Central memory CD4-positive, alpha-beta T cell (primary cell): ENCODE measurements at regions not wholly inside any gene's neighbourhood (a gene's known extent, or its start where the extent isn't known, plus 50 kb on each side); places are given as distances from the start of the nearest gene placed in this dataset.

ENCODE experiments used
- DNase-seq: peaks from one replicate; pipeline ENCODE4 v3.0.0; 2022

DNA sequence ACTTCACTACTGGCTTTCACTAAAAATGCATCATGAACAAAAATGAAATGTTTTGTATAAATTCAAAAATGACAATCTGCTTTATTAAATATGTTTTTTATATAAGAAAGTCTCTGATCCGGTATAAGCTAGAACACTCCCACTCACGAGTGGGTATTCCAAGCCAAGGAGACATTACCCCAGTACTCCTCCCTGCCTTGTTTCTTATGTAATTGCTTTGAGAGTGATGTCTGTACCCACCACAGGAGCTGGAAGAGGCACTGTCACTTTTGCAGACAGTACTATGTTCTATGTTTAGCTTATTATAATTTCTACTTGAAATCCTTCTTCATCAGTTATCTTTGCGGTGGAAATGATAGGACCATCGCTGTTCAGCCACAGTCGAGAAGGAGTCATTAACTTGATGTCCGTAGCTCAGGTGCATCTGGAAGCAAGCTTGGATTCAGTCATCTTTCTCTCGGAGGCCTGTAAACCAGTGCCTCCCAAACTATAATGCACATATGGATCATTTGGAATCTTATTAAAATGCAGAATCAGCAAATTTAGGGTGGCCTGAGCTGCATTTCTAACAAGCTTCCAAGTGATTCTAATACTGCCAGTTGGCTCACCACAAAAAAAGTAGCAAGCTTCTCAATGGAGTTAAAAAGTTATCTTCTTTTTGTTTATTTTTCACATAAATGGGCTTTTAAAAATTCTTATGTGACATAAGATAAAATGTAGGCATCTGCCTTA is 396.4 kb downstream of the GRIA2 start:
- no peak for DNase-seq

DNA sequence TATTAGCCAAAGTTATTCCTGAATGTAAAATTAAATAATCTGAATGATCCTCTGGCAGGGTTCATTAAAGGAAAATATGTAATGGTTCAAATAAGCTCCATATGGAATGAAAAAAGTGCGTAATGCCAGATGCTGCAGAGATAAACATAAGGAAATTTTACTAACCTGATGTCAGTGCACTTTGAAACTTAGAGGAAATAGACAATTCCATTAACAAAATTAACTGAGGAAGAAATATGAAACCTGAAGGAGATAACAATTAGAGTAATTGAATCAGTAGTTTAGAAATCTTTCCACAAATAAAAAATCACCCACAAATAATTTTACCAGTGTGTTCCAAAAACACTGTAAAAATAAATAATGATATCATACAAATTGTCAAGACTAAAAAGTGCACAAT is 387.5 kb downstream of the GRIA2 start:
- DNase-seq: no peak

DNA sequence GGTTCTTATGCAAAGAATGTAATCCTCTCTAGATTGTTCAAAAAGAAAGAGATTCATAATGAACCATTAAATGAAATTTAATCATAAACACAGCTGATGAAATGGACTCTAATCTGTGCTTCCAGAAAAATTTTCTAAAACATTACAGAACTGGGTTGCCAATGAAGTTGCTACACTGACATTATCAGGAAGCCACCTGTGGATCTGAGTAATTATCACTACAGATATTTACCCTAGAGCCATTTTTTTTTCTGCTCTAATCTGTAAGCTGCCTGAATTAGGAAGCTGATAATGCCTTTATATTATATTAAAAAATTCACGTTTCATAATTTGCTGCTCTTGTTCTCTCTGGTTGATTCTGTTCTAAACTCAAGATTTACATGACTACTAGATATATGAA is 380.1 kb downstream of the GRIA2 start:
- no peak for DNase-seq

DNA sequence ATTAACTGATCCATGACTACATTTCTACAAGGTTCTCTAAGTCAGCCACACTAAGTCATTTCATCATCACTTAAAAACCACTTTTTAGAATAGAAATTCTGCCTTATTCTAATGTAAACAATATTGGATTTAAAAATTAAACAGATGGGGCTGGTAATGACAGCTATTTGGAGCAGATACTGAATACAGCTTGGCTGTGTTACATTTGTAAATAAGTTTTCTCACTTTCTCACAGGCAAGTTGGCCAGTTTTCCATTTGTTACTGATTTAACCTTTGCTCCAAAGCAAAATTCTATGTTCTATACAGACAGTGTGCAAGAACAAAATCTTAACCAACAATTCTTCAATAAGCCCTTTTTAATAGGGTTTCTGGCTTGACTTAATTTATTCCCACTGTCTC is 370.7 kb downstream of the GRIA2 start:
- DNase-seq: no peak

DNA sequence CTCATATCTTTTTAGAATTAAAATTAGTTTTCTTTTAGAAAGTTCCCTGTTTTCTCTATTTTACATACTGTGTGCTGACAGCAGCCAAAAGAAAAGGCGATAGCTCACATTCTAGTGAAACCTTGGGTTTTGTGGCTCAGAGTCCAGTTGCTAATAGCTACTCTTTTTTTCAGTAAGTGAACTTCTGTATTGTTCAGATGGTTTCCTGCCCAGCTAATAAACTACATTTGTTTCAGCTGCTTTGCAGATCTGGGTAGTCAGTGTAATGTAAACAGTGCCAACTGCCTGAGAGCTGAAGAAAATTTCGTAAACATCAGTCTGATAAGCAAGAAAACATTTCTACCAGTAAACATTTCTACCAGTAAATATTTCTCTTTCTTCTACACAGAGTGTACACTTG is 370.2 kb downstream of the GRIA2 start:
- DNase-seq: no peak

DNA sequence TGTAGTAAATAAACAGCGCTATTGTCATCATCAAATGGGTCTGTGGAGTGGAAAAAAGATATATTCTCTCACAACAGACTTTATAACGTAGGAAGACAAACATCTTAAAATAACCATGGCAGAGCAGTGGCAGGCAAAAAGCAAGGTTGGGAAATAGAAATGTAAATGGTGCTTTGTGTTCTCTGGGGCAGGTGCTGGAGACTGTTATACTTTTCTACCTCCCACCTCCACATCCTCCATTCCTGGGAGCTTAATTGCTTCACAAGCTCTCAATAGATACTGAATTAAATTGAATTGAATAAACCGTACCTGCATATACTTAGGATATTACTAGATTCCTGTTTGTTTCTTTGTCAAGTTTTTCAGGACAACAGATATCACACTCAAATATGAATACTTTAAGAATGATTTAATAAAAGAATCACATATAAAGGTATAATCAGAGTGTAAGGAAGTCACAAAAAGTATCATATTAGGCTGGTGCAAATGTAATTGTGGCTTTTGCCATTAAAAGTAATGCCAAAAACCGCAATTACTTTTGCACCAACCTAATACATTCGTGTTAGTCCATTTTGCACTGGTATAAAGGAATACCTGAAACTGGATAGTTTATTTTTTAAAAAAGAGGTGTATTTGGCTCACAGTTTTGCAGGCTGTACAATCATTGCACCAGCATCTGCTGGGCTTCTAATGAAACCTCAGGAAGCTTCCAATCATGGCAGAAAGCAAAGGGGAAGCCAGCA is 367.3 kb downstream of the GRIA2 start:
- DNase-seq: no peak

DNA sequence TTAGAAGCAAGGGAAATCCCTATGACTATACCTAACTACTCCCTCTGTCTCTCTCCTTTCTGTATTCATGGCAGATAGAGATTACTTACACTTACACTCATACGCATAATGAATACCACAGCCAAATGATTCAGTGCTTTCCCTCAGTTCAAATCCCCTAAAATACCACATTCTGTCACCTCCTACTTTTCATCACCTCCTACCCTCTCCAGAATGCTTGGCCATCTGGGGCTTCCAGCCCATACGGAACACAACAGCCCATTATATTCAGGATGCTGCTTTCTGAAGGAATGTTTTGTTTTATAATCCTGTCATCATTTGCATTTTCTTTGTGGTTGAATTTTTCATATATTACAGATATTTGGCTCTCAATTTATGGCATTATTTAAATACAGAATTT is 361.6 kb downstream of the GRIA2 start:
- no peak for DNase-seq

DNA sequence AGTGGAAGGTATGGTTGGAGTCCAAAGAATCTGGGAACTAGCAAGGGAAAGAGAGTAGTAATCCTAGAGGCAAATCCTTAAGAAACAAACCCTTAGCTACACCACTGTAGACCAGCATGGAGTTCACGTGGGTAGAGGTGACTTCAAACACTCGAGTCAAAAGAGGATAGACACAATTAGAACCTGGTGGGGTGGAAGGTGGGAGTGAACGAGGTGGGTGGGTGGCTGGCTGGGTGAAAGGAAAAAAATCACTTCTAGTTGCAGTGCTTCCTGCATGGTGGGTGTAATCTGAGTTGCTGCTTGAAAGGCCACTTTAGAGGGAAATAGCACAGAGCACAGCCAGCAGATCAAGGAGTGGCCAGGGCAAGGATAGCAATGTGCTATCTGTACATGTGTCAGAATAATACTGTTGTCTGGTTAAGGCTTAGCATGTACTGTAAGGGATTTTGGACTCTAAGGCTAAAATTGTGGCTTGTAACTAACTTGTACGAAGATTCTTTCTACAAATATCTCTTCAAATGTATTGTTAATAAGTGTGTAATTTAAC is 356.2 kb downstream of the GRIA2 start:
- DNase-seq: no peak

DNA sequence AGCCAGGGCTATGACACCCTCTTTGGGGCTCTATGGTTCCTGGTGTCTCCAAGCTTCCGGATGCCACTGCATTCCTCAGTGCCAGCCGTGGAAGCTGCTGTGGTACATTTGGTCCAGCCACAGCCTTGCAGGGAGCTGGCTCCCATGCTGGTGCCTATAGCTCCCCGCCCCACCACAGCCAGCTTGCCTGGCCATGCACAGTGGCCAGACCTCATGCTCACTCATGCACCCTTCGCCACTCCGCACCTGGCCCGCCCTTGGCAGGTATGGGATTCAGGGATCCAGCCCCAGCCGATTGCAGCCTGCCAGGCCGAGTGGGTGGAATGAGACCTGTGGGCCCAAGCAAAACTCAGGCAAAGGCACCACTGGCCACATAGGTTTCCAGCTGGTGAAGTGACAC is 354.8 kb downstream of the GRIA2 start:
- DNase-seq: no peak

DNA sequence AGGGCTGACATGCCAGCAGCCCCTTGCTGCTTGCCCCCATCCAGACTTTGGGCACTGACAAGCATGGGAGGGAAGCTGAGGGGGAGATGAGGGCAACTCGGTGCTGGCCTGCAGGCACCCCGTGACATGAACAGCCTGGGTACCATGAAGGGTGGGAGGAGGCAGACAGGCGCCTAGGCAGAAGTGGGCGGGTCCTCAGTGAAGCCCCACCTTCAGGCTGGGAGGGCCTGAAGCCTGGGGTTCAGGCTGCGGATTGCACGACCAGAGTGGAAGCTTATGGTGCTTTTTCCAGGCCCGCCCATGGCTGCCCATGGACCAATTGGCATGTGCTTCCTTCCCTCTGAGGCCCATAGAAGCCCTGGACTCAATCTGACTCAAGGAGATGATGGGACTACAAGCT is 354.1 kb downstream of the GRIA2 start:
- DNase-seq: no peak

DNA sequence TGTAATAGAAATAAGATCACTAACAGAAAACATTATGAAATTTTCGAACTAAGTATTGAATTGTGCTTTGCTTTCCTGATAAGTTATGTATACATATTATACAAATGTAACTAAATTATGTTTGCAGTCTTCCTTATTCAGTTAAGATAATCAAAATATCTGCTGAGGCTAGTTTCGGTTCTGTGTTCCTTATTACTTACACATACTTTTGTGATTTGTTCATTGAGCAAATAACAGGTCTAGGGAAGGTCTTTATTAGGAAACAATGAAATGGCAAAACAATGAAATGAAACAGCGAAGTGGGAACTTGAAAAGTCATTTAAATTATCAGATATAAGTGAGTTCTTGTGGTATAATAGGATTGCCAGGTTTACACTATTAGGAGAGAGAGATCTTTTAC is 352.4 kb downstream of the GRIA2 start:
- DNase-seq: no peak

DNA sequence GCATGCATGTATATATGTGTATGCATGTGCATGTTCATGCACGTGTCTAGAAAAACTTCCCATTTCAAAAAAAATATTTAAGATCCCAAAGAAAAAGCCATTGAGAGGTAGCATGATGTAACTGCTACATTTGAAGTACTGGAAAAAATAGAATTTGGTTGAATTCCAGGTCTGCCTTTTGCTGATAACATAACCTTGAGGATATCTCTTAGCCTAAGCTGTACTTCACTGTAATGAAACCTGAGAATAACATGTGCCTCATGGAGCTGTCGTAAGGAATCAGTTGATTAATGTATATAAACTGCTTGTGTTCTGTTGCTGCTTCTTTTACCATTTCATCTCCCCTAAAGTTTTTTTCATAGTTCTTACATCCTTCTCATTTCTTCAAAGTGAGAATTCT is 351.8 kb downstream of the GRIA2 start:
- DNase-seq: no peak

DNA sequence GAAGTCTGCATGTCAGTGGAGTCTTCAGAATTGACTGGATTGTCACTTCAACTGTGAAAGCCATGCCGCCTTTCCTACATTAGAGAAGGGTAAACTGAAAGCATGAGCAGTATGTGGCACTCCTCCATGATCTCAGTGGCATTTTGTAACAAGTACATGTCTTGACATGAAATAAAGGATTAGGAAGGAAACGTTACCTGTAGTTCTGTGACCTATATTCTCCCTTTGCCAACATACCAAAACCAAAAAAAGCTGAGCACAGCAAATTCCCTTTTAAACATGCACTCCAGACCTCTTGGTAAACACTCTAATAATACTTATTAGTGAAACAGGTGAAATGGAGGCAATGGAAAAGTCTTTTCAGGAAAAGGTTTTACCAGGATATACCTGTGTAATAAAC is 344.2 kb downstream of the GRIA2 start:
- DNase-seq: no peak

DNA sequence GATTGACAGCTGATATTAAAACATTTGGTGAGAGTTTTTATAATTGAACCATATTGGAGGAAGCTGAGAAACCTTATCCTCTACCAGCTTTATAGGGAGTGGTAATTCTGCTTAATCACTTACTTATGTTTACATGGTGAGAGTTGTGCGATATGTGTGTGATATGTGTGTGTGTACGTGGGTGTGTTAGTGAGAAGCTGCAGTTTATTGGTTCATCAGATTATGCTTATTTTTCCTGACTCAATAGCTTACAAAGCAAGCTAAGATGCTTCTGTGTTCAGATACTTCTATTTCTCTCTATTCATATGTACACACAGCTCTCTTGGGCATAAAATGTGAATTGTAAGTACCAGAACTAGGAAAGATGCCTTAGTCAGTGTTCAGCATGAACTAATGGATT is 343.7 kb downstream of the GRIA2 start:
- no peak for DNase-seq

DNA sequence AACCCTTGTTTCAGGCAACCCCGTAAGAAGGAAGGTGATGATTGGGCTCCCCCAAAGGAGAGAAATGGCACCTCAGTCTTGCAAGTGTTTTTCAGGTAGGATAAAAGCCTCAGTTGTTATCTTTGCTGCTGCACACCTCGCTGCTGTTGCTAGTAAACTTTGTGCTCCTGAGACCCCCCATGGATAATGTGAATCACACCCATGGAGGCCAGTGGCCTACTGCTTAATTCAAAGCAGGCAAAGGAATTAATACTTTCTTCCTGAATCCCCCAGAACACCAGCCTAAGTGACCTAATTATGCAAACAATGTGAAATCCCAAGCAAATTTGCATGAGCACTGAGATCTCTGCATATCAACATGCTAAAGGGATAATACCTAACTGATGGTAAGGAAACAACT is 337.5 kb downstream of the GRIA2 start:
- no peak for DNase-seq

DNA sequence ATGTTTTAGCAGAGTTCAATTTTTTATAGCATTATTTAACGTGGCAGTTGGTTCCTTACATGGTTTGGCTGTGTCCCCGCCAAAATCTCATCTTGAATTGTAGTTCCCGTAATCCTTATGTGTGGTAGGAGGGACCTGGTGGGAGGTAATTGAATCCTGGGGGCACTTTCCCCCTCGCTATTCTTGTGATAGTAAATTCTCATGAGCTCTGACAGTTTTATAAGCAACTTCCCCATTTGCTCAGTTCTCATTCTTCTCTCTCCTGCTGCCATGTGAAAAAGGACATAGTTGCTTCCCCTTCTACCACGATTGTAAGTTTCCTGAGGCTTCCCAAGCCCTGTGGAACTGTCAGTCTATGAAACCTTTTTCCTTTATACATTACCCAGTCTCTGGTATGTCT is 329.5 kb downstream of the GRIA2 start:
- DNase-seq: no peak

DNA sequence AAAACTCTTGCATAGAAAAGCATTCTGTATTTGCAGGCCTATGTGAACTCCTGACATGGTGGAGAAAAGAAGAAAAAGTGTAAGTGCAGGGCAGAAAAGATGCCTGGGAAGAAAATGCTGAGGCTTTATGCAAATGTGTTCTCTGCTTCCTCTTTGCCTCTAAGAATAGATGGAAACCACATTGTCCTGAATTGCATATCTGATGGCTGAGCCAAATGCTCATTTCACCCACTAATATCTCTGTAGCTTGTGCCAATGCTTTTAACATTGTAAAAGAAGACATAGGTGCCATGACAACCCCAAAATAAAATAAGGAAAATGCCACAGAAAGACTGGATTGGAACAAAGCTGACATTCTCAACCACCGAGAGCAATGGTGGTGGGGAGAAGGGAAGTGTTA is 307.4 kb downstream of the GRIA2 start:
- no peak for DNase-seq

DNA sequence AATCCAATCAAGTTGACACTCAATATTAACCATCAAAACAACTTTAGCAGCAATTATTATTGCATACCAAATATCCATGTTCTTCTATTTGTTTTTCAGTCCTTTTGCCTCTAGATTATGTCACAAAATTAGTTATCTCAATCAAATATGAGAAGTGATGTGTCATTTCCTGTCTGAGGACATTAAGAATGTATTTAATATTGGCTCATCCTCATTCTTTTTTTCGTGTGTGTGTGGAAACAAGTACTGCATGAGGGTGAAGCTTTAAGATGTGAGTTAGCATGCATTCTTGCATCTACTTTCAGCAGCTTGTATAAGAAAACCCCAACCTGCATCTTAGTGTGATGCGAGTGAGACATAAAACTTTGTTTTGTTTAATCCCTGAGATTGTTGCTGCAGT is 301.4 kb downstream of the GRIA2 start:
- no peak for DNase-seq

DNA sequence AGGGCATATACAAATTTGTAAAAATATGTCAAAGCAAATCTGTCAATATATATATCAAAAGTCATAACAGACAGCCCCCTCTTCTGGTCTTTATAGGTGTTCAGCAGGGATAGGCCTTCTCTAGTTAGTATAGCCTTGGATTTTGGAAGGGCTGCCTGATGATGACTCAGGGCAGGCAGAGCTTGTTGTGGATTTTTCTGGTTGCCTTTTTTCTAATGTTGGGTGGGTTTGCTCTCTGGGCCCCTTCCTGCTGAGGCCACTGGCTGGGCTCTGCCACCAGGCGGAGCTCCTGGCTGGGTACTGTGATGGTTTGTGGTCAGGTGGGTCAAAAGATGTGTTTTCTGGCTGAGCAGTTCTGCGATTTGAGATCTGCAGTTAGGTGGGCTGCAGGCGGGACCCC is 294.2 kb downstream of the GRIA2 start:
- DNase-seq: no peak

DNA sequence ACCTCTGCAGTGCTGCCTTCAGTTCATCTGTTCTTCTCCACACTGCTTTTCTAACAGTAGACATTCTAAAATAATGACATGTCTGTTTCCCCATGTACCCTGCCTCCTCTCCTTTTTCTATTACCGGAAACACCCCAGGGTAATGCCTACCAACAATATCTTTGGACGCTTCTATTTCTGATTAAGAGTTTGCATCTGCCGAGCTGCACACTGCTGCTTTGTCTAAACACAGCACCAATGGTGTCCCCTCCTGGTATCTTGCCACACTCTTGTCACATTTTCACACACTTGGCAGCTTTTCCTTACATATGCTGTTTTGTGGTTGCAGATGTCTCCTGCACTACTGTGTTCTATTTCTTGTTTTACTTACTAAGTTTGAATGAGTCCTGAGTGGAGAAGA is 288.8 kb downstream of the GRIA2 start:
- no peak for DNase-seq

DNA sequence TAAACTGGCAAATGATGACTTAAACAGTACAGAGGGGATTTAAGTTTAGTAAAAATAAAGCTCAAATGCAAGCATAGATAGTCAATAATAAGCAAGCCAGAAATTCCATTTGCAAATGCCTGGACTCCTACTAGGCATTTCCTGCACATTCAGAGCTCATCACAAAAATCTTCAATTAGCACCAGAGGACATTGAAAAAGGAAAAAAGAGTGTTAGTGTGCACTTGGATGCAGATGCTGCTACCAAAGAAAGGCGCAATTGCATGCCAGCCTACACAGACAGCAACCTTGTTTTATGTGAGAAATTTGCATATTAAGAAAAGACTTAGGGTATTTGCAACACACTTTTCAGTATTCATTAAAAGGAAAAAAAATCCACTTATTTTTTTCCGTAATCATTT is 282.1 kb downstream of the GRIA2 start:
- DNase-seq: no peak

DNA sequence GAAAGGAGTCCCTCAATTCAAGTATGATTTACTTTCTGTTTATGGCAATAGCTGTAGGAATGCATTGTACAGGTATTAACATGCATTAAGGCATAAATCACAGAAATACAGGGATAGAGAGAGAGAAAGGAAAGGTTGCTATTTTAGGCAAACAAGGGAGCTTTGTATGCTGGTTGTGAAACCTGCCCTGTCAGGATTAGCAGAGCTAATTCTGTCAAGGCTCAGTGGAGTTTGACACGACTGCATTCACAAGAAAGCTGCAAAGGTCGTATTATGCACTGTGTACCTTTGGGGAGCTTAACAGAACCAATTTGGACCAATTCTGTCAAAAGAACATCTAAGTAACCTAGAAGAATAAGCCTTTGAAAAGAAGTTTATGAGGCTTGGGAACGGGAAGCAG is 239.3 kb downstream of the GRIA2 start:
- DNase-seq: no peak

DNA sequence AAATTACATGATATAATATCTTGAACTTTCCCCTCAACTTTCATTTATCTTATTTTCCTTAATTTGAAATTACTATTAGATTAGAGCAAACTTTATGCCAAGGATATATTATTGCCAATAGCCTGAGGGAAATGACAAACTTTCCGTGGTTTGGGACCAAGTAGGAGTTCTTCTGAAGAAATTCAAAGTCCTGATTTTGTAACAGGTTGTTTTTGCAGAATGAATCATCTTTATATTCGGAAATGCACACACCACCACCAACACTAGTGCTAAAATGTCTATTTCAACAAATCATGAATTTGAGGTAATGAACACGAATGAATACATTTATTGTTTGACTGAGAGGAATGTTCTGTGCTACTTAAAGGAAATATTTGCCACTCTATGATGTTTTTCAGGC is 226.7 kb downstream of the GRIA2 start:
- no peak for DNase-seq

DNA sequence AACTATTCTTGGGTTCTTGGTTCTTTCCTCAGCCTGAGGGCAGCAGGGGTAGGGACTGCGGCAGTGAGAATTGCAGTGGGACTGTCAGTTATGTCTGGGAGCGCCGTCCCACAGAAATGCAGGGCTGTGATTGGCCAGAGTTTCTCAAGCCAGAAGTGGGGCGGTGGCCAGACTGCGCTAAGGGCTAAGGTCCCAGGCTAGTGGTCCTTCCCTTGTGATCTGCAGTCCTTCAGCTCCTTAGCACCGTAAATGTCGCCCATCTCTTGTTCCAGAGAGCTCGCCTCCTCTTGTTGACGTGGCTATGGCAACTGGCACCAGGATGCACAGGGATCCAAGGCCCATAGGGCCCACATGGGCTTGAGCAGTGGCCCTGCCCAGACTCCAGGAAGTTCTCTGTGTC is 223.5 kb downstream of the GRIA2 start:
- no peak for DNase-seq

DNA sequence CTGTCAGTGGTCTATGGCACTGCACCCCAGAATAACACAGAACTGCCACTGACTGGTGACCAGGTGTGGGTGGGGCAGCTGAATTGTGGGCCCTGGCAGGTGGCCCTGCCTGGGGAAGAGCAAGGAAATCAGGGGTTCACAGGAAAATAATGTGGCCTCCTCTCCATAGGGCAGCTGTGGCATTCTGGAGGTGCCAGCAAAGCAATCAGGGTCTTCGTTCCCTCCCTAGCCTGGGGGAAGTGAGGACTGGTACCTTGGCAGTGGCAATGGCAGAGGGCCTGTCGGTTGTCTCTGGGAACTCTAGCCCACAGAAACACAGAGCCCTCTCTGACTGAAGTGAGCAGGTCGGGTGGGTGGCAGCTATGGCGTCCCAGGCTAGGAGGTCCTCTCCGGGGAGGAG is 223.0 kb downstream of the GRIA2 start:
- DNase-seq: no peak
